ENCODE measurements at regions not wholly inside any gene's neighbourhood (a gene's known extent, or its start where the extent isn't known, plus 50 kb on each side); places are given as distances from the start of the nearest gene placed in this dataset.
"Not testable (repeated sequence)": the region's sequence is repeated elsewhere in the genome, so short reads cannot be mapped to it uniquely, and the experiment has no call there.

DNA sequence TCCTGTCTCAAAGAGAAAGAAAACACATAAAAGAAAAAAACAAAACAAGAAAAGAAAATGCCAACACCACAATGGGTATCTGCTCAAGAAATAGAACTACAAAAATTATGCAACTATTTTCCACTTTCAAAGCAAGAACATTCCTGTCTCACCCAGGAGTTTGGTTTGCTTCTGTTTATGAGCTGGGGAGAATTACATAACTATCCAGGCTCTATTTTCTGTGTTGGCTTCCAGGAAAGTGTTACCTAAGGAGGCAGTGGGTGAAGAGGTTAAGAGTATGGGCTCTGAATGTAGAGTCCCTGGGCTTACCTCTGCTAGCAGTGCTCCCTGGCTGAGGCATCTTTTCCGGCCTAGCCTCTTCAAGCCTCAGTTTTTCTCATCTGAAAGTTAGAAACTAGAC lies 426.7 kb downstream of the MIAT start:
- DNase-seq (ENCODE audit: low read depth in 1 of 2, low spot score in 1 of 2), result no peak

DNA sequence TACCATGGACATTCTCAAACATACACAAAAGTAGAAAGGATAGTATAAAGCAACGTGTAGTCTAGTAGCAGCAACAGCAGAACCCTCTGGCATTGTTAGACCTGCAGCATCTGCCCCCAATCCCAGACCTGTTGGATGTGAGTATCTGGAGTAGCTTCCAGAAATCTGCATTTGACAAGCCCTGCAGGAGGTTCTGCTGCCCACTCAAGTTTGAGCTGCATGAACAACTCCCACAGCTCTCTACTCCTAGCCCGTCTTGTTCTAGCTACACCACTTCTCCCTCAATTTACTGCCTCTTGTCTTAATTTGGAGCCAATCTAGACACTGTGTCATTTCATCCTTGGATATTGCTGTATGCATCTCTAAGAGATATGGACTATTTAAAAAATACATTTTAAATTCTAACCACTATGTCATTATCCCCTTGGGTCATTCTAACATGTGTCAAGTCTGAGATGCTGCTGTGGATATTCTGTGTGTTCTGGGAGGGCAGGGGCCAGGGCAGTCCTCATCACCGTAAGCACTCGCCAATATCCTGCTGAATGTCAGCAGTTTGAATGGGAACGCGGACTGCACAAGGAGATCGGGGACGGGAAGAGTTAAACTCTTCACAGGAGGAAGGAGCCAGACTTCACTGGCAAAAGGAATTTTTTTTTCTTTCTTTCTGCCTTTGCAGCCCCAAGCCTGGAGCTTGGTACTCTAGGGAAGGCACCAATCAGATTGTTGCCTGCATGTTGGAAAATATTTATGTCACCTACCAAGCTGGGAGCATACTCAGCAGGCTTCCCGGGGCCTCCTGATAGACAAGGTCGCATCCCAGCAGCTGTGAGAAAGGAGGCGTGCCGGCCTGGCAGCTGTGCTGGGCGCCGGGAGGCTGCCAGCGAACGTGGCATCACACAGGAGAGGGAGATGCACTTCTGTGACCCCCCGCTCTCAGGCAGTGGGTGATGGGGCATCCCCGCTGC lies 429.0 kb downstream of the MIAT start:
- no peak for DNase-seq (ENCODE audit: low read depth in 1 of 2, low spot score in 1 of 2)

DNA sequence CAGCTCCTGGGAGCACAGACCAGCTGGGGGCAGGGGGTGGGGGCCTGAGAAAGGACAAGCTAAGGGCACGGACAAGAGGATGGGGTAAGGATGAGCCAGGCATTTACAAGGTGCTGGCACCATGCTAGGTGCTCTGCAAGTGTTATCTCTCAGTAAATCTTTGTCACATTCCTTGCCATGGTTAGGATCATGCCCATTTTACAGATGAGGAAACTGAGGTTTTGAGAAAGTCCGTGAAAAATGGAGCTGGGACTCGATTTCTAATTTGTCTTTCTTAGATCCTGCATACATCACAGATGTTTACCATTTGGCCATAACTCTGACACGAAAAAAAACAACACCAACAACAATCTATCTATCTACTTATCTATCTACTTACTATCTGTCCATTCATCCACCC lies 429.7 kb downstream of the MIAT start:
- no peak for DNase-seq (ENCODE audit: low read depth in 1 of 2, low spot score in 1 of 2)

DNA sequence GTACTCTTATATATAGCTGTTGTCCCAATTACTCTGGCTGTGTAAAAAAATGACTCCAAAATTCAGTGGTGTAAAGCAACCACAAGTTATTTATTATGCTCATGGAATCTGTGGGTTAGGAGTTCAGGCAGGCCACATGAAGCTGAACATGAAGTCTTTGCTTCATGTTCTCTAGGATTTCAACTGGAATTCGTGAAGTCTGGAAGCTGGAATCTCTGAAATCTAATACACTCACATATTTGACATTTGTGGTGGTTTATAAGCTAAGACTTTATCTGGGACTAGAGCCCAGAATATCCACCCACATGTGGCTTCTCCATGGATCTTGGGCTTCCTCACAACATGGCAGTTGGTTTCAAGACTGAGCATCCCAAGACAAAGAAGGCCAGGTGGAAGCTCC lies 430.6 kb downstream of the MIAT start:
- DNase-seq (ENCODE audit: low read depth in 1 of 2, low spot score in 1 of 2), result no peak

DNA sequence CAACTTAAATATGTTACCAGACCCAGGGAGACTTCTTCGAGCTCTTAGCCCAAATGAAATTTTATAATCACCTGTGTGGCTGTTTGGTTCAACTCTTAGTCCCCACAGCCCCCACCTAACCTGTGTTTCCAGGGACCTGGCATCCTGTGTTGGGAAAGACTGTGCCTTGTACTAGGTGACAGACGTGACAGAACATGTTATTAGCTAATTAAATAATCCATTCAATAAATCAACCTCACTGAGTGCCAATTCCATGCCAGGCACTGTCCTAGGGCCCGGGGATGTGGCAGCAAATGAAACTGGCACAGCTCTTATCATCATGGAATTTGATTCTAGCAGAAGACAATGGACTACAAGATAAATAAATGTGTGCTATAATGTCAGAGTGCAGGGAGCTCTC lies 431.9 kb downstream of the MIAT start:
- DNase-seq (ENCODE audit: low read depth in 1 of 2, low spot score in 1 of 2), result no peak

DNA sequence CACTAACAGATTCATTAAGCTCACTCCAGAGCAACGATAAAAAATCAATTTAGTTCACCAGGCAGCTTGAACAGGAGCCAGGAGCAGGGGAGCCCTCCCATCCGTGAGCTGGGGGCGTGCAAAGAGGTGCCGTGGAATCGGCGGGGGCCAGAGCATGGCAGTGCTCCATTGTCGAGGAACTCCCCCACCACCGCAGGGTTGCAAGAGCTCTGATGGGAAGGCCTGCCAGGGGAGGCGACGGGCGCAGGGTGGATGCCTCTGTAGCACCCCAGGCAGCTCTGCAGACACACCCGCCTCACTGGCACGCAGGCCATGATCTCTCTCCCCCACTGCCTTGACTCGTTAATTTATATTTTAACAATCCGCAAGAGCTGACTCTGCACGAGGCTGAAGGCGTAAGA lies 433.2 kb downstream of the MIAT start:
- no peak for DNase-seq (ENCODE audit: low read depth in 1 of 2, low spot score in 1 of 2)

DNA sequence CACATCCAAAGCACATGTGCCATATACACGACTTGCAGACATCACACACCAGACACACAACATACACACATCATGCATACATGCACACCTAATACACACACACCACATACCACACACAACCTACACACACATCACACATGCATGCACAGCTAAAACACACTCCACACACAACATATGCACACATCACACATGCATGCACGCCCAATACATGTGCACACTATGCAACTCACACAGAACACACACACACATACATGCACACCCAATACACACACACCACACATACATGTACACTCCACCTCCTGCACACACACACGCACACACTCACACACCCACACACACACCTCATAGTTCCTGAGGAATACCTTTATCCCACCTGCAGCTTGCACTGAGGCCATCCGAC lies 436.0 kb downstream of the MIAT start:
- no peak for DNase-seq (ENCODE audit: low read depth in 1 of 2, low spot score in 1 of 2)

DNA sequence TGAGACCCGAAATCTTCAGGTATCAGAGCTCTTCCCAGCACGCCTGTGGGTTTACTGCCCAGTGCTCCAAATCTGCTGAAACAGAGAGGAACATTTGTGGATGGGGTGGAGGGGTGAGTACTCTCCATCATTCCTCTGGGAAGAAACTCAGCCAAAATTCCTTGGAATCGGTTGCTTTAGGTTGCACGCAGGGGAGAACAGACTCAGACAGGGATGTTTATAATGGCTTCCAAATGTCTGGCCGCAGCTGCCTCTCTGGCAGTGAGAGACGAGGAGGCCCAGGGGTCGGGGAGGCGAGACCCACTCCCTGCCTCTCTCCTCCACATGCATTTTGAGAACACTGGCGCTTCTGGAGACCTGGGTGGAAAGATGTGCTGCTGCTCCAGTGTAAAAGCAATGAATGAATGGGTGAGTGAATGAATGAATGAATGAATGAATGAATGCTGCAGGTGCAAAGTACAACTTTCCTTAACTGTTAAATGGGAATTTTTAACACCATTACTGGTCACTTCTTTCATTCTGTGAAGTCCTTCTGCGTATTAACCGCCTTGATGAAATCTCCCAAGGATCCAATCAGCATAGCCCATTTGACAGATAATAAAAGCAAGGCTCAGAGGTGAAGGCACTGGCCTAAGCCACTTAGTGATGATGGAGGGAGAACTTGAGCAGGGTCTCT lies 437.4 kb downstream of the MIAT start:
- DNase-seq (ENCODE audit: low read depth in 1 of 2, low spot score in 1 of 2), result no peak

DNA sequence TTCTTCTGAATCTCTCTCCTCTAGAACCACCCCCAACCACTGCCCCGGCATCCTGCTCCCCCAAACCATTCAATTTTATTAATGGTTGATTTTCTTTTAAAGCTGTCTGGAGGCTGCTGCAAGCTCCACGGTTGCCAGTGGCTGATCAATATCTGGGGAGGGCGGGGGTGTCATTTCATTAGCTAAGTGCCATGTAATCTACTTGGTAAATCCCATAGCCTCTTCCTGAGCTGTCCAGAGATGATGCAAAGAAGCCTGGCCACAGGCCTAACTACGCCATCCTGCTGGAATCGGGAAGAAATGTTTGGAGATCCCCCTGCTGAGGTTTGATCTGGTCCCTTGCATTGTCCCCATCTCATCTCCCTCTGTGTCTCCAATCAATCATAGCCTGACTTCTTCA lies 440.1 kb downstream of the MIAT start:
- no peak for DNase-seq (ENCODE audit: low read depth in 1 of 2, low spot score in 1 of 2)

DNA sequence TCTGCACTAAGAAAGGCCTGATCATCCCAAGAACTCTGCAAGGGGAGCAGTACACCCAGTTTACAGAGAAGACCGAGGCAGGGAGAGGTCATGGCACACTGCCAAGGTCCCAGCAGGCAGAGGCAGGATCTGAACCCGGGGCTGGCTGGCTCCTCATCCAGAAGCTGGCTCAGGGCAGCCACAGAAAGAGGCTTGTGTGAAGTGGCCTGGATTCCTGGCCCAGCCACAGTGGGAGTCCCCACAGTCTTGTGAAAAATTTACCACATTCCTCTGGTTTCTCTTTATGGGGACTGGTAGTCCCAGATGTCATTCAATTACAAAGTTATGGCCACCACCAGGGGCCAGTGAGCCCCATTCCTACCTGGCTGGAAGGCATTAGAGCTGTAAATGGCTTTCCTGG lies 440.5 kb downstream of the MIAT start:
- no peak for DNase-seq (ENCODE audit: low read depth in 1 of 2, low spot score in 1 of 2)

DNA sequence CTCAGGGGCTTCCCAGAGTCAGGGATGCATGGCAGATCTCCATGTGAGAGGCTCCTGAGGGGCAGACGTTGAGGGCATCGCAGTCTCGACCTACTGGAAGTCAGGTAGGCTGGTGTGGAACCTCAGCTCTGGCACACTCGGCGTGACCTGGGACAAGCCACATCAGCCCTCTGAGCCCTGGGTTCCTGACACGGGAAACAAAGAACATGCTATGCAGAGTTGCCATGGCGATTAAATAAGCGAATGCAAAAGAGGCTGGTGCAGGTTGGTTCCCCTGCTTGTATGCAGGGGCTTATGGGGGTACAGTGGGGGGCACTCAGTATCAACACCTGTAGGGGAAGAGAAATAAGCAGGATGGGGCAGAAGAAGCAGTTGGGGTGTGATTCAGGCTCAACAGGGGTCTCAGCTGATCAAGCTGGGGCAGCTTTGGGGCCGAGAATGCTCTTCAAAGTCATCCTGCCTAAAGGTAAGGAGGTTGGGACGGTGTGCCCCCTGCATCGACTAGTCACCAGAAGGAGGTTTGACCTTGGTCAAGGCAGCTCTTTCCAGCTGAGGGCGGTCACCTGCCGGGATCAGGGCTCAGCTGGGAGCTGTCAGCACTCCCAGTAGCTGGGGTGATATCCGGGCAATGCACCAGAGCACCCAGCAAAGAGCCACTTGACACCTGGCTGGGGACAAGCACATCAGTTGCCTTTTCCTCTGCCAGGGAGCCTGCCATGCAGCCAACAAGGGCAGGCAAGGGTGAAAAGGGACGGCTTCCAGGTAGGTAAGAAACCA lies 442.7 kb downstream of the MIAT start:
- no peak for DNase-seq (ENCODE audit: low read depth in 1 of 2, low spot score in 1 of 2)

DNA sequence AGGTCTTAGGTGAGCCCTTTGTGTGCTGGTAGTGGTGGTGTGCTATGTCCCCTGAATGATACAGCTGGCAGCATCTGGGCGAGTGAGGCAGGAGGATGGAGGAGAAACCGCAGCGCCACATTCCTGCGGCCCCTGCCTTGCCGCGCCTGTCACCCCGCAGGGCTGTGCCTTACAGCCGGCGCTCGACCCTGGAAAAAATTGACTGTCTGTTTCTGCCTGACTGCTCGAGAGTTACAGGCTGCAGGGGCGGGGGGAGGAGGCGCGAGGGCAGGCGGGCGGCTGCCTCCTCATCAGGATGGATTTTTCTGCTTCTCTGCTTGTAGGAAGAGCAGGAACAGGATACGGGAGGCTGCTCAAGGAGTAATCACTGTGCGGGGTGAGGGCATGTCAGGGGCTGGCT lies 443.4 kb downstream of the MIAT start:
- no peak for DNase-seq (ENCODE audit: low read depth in 1 of 2, low spot score in 1 of 2)

DNA sequence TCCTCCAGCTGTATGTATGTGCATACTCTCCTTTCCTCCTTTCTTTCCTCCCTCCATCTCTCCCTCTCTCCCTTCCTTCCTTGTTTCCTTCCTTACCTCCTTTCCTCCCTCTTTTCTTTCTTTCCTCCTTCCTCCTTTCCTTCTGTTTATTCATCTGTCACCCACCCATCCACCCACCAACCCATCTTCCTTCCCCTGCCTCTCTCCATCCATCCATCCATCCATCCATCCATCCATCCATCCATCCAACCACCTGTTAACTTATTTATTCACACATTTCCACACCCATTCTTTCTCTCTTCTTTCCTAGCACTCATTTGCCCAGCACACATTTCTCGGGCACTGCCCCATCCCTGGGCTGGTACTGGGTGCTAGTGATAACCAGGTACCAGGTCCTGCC lies 443.9 kb downstream of the MIAT start:
- no peak for DNase-seq (ENCODE audit: low read depth in 1 of 2, low spot score in 1 of 2)

DNA sequence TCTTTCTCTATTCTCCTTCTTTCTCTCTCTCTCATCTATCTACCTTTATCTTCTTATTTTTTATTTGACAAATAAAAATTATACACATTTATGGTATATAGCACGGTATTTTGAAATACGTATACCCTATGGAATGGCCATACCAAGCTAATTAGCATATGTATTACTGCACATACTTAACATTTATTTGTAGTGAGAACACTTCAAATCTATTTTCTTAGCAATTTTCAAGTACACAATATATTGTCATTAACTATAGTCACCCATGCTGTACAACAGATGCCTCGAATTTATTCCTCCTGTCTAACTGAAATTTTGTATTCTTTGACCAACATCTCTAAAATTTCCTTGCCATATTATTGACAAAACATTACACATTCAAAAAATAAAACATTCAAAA lies 447.1 kb downstream of the MIAT start:
- DNase-seq (ENCODE audit: low read depth in 1 of 2, low spot score in 1 of 2), result no peak

DNA sequence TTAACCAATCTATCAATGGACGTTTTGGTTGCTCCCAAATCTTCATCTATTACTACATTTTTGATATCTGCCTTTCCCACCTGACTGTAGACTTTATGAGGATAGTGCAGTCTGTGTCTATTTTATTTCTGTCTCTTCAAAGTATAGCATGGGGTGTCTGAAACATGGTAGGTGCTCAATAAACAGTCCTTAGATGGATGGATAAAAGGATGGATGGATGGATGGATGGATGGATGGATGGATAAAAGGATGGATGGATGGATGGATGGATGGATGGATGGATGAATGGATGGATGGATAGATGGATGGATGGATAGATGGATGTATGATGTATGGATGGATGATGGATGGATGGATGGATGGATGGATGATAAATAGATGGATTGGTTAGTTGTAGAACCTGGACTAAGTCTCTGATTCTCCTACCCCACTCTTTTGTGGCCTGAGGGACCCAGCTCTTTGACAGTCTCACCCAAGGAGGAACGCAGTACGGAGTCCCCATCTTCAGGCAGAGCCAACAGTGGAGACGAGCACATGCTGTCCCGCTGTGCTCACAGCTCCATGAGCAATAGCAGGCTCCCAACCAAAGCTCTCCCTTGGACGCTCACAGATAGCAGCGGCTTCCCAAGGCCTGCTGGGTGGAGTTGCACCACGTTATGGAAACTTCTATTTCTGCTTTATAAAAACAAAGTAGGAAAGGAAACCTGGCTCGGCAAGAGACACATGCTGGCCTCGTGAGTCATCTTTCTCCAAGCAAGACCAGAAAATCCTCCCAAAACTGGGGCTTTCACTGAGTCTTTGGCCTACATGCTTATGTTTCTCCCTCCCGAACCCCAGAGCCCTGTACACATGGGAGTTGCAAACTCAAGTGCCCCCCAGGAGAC lies 448.0 kb downstream of the MIAT start:
- no peak for DNase-seq (ENCODE audit: low read depth in 1 of 2, low spot score in 1 of 2)

DNA sequence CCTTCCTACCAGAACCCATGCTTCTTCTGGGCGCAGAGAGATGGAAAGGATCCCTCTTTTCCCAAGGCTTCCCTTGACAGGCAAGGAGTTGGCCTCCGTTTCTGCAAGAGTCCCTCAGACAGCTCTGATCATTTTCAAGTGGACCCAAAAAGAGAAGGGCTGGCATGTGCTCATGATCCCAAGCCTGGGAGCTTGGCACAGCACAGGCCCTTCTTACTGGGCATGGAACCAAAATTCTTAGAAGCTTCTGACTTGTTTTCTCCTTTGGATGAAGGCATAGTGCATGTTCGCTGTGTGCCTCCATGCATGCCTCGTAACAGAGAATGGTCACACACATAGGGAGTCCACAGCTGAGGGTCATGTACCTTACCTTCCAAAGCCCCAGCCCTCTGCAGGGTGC lies 449.6 kb downstream of the MIAT start:
- no peak for DNase-seq (ENCODE audit: low read depth in 1 of 2, low spot score in 1 of 2)

DNA sequence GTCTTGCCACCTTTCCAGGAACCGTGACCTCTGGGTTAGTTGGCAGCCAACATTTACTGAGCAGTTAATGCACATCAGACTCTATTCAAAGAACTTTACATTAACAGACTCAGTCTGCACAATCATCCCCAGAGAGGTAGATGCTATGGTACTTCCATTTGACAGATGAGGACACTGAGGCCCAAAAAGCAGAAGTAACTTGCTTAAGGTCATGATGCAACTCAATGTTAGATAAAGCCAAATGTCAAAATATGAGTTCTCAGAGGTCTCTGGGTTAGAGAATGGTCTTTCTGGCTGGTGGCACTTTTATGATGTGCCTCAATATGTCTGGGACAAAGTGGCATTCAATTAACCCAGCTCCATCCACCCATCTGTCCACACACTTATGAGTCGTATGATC lies 450.0 kb downstream of the MIAT start:
- DNase-seq (ENCODE audit: low read depth in 1 of 2, low spot score in 1 of 2), result no peak

DNA sequence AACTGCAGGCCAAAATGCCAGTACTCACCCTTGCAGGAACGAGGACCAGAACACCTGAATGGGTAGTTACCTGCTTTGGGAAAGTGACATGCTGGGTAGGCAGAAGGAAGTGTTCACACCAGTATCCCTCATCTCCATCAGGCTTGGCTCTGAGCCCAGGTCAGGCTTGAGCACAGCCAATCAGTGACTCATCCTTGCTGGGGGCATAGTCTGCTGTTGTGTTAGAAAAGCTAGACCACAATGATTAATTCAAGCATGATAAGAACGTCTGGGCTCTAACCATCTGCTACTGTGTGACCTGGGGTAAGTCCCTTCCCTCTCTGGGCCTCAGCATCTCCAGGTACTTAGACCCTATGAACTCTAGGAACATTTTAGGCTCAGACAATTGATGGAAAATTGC lies 450.4 kb downstream of the MIAT start:
- no peak for DNase-seq (ENCODE audit: low read depth in 1 of 2, low spot score in 1 of 2)

DNA sequence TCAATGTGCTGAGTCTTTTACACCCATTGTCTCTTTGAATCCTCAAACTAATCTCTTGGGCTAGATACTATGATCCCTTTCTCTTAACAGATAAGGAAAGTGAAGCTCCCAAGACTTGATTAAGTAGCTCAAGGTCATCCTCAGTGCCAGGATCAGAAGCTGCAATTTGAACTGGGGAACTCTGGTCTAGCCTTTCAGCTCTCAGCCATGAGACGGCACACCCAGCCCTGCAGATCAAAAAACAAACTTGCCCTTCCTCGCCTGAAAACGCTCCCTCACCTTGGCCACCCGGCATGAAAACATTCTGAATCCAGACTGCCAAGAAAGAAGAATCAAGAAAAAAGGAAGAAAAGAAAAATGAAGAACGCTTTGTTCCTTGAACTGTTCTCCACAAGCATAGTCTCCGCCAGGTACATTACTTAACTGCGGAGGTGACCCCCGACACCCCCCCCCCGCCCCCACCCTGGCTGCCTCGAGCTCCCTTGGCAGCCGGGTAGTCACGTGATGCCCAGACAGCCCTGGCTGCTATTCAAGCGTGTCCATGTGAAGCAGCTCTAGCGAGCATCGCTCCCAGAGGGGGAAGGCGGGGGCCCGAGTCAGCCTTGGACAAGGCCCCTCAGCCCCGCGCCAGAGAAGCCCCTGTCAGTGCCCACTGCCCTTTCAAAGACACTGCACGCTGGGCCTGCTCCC lies 451.2 kb downstream of the MIAT start:
- no peak for DNase-seq (ENCODE audit: low read depth in 1 of 2, low spot score in 1 of 2)

DNA sequence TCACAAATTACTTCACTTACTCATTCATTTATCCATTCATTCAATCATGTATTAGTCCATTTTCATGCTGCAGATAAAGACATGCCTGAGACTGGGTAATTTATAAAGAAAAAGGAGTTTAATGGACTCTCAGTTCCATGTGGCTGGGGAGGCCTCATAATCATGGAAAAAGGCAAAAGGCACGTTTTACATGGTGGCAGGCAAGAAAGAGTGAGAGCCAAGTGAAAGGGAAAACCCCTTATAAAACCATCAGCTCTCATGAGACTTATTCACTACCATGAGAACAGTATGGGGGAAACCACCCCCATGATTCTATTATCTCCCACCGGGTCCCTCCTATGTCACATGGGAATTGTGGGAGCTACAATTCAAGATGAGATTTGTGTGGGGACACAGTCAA lies 452.0 kb downstream of the MIAT start:
- DNase-seq (ENCODE audit: low read depth in 1 of 2, low spot score in 1 of 2), result not testable (repeated sequence)

Measured in stimulated activated CD4-positive, alpha-beta T cell treated with anti-CD3 and anti-CD28 coated beads, Interleukin-15, amount 100 ng/mL, for 1 hour (primary cell).